HEK293 (cell line): ENCODE measurements at regions not wholly inside any gene's neighbourhood (a gene's known extent, or its start where the extent isn't known, plus 50 kb on each side); places are given as distances from the start of the nearest gene placed in this dataset.

Experiments
- CTCF ChIA-PET: fragments of 350-600 bp; formaldehyde crosslinking; extraction: SDS; loops from one replicate; lab custom pipeline; 2021; ENCODE audit warnings: antibody characterized with exemption; lab: Yijun Ruan, JAX
- POLR2A ChIA-PET: fragments of 300-600 bp; formaldehyde crosslinking; extraction: SDS; loops from one replicate; lab custom pipeline; 2020; ENCODE audit warnings: antibody characterized with exemption, inconsistent platforms; lab: Yijun Ruan, JAX
- H3K27ac ChIP-seq: fragments of 200-500 bp; sonication (Bioruptor generic); 2 replicates; pipeline ENCODE4 v1.5.1; 2014; ENCODE audit warnings: low read depth, low read length, control low read depth, inconsistent platforms; ENCODE audit errors: extremely low read depth
- H3K36me3 ChIP-seq, 2 experiments: fragments of 200-500 bp in 1 of 2; sonication (Bioruptor generic) in 1 of 2; 1 replicate in 1 of 2; 2 replicates in 1 of 2; pipeline ENCODE4 v1.5.1; 2014 to 2017; ENCODE audit warnings: inconsistent platforms in 2 of 2, low read length in 2 of 2; ENCODE audit not compliant: control insufficient read depth in 2 of 2, insufficient read depth in 1 of 2
- H3K4me1 ChIP-seq: fragments of 200-500 bp; sonication (Bioruptor generic); 2 replicates; pipeline ENCODE4 v1.5.1; 2014; ENCODE audit warnings: mild to moderate bottlenecking, low read length, inconsistent platforms; ENCODE audit not compliant: control insufficient read depth, insufficient read depth
- H3K4me3 ChIP-seq: 2 replicates; pipeline ENCODE4 v1.5.1; 2011; ENCODE audit warnings: low read depth, mild to moderate bottlenecking, control low read depth, low read length, moderate library complexity
- H3K9me3 ChIP-seq: fragments of 200-500 bp; sonication (Bioruptor generic); 2 replicates; pipeline ENCODE4 v1.5.1; 2014; ENCODE audit warnings: low read depth, low read length, inconsistent platforms; ENCODE audit not compliant: control insufficient read depth, insufficient read depth
- ATF2 ChIP-seq: fragments of 450-650 bp; formaldehyde crosslinking; IDR thresholded peaks from 2 replicates; pipeline ENCODE4 v1.5.1; 2016; ENCODE audit warnings: missing biosample characterization, missing genetic modification characterization, low read depth
- ELK4 ChIP-seq: IDR thresholded peaks from 2 replicates; pipeline ENCODE4 v1.6.1; 2011; ENCODE audit warnings: mild to moderate bottlenecking, low read depth, low read length, borderline replicate concordance
- GLIS1 ChIP-seq: fragments of 450-650 bp; formaldehyde crosslinking; IDR thresholded peaks from 2 replicates; pipeline ENCODE4 v1.5.1; 2016; ENCODE audit warnings: missing biosample characterization, missing genetic modification characterization
- KLF10 ChIP-seq: fragments of 450-650 bp; IDR thresholded peaks from 2 replicates; pipeline ENCODE4 v1.5.1; 2018; ENCODE audit warnings: missing biosample characterization, mild to moderate bottlenecking, missing genetic modification characterization
- KLF8 ChIP-seq: fragments of 450-650 bp; formaldehyde crosslinking; IDR thresholded peaks from 2 replicates; pipeline ENCODE4 v1.5.1; 2016; ENCODE audit warnings: missing biosample characterization, missing genetic modification characterization
- KLF9 ChIP-seq: fragments of 450-650 bp; formaldehyde crosslinking; IDR thresholded peaks from 2 replicates; pipeline ENCODE4 v1.5.1; 2016; ENCODE audit warnings: missing biosample characterization, missing genetic modification characterization, low read depth
- MZF1 ChIP-seq: fragments of 450-650 bp; formaldehyde crosslinking; IDR thresholded peaks from 2 replicates; pipeline ENCODE4 v1.5.1; 2017; ENCODE audit warnings: missing biosample characterization, missing genetic modification characterization, borderline replicate concordance
- PRDM4 ChIP-seq: fragments of 450-650 bp; formaldehyde crosslinking; IDR thresholded peaks from 2 replicates; pipeline ENCODE4 v1.5.1; 2017; ENCODE audit warnings: missing biosample characterization, missing genetic modification characterization
- SALL2 ChIP-seq: fragments of 450-650 bp; formaldehyde crosslinking; IDR thresholded peaks from 2 replicates; pipeline ENCODE4 v1.5.0; 2017; ENCODE audit warnings: missing biosample characterization, mild to moderate bottlenecking, missing genetic modification characterization, borderline replicate concordance
- SP3 ChIP-seq: fragments of 450-650 bp; formaldehyde crosslinking; IDR thresholded peaks from 2 replicates; pipeline ENCODE4 v1.5.1; 2016; ENCODE audit warnings: missing biosample characterization, missing genetic modification characterization
- SP7 ChIP-seq: fragments of 450-650 bp; formaldehyde crosslinking; IDR thresholded peaks from 2 replicates; pipeline ENCODE4 v1.5.1; 2016; ENCODE audit warnings: missing biosample characterization, missing genetic modification characterization
- ZBTB21 ChIP-seq: fragments of 450-650 bp; formaldehyde crosslinking; IDR thresholded peaks from 2 replicates; pipeline ENCODE4 v1.5.1; 2017; ENCODE audit warnings: missing biosample characterization, missing genetic modification characterization
- ZBTB26 ChIP-seq: fragments of 450-650 bp; formaldehyde crosslinking; optimal IDR thresholded peaks from 2 replicates; pipeline ENCODE3; 2016; ENCODE audit warnings: missing biosample characterization, mild to moderate bottlenecking, missing genetic modification characterization
- ZNF10 ChIP-seq: fragments of 450-650 bp; formaldehyde crosslinking; IDR thresholded peaks from 2 replicates; pipeline ENCODE4 v1.5.1; 2017; ENCODE audit warnings: missing biosample characterization, missing genetic modification characterization
- ZNF114 ChIP-seq: fragments of 450-650 bp; formaldehyde crosslinking; IDR thresholded peaks from 2 replicates; pipeline ENCODE4 v1.5.0; 2017; ENCODE audit warnings: missing biosample characterization, missing genetic modification characterization
- ZNF211 ChIP-seq: fragments of 450-650 bp; formaldehyde crosslinking; IDR thresholded peaks from 2 replicates; pipeline ENCODE4 v1.5.1; 2016; ENCODE audit warnings: low read depth, missing biosample characterization, missing genetic modification characterization
- ZNF221 ChIP-seq: fragments of 450-650 bp; formaldehyde crosslinking; IDR thresholded peaks from 2 replicates; pipeline ENCODE4 v1.5.1; 2017; ENCODE audit warnings: missing biosample characterization, missing genetic modification characterization, borderline replicate concordance
- ZNF311 ChIP-seq: fragments of 450-650 bp; formaldehyde crosslinking; IDR thresholded peaks from 2 replicates; pipeline ENCODE4 v1.5.1; 2017; ENCODE audit warnings: missing biosample characterization, missing genetic modification characterization, borderline replicate concordance
- ZNF354C ChIP-seq: fragments of 450-650 bp; formaldehyde crosslinking; IDR thresholded peaks from 2 replicates; pipeline ENCODE4 v1.5.1; 2016; ENCODE audit warnings: missing biosample characterization, missing genetic modification characterization, low read depth, borderline replicate concordance
- ZNF513 ChIP-seq: fragments of 450-650 bp; IDR thresholded peaks from 2 replicates; pipeline ENCODE4 v1.5.1; 2018; ENCODE audit warnings: missing biosample characterization, missing genetic modification characterization
- ZNF544 ChIP-seq: fragments of 450-650 bp; formaldehyde crosslinking; IDR thresholded peaks from 2 replicates; pipeline ENCODE4 v1.5.0; 2017; ENCODE audit warnings: missing biosample characterization, missing genetic modification characterization
- ZNF555 ChIP-seq: fragments of 450-650 bp; formaldehyde crosslinking; conservative IDR thresholded peaks from 2 replicates; pipeline ENCODE4 v1.5.1; 2017; ENCODE audit warnings: missing biosample characterization, mild to moderate bottlenecking, missing genetic modification characterization, inconsistent platforms
- ZNF624 ChIP-seq: fragments of 450-650 bp; formaldehyde crosslinking; IDR thresholded peaks from 2 replicates; pipeline ENCODE4 v1.5.1; 2017; ENCODE audit warnings: missing biosample characterization, missing genetic modification characterization
- ZNF664 ChIP-seq: fragments of 450-650 bp; formaldehyde crosslinking; IDR thresholded peaks from 2 replicates; pipeline ENCODE4 v1.5.1; 2016; ENCODE audit warnings: missing biosample characterization, missing genetic modification characterization
- ZNF777 ChIP-seq: fragments of 450-650 bp; formaldehyde crosslinking; IDR thresholded peaks from 2 replicates; pipeline ENCODE4 v1.5.1; 2017; ENCODE audit warnings: missing biosample characterization, missing genetic modification characterization, borderline replicate concordance
- ZNF791 ChIP-seq: fragments of 450-650 bp; formaldehyde crosslinking; IDR thresholded peaks from 2 replicates; pipeline ENCODE4 v1.5.1; 2016; ENCODE audit warnings: missing biosample characterization, missing genetic modification characterization
- ZNF792 ChIP-seq: fragments of 450-650 bp; formaldehyde crosslinking; IDR thresholded peaks from 2 replicates; pipeline ENCODE4 v1.5.1; 2016; ENCODE audit warnings: missing biosample characterization, missing genetic modification characterization
- ZNF837 ChIP-seq: fragments of 450-650 bp; formaldehyde crosslinking; IDR thresholded peaks from 2 replicates; pipeline ENCODE4 v1.5.1; 2016; ENCODE audit warnings: missing biosample characterization, missing genetic modification characterization

- TF ChIP-seq SALL2 (tag by site-specific recombination) (no peak), ZNF792 (tag by site-specific recombination) (no peak), ZNF555 (tag by site-specific recombination) (no peak), ZNF311 (tag by site-specific recombination) (no peak), ZNF114 (tag by site-specific recombination) (no peak), SP7 (tag by site-specific recombination) (no peak), ZNF664 (tag by site-specific recombination) (no peak), KLF8 (no peak), PRDM4 (tag by site-specific recombination) (no peak)
- TF ChIP-seq, all 188 proteins: peak for 0
These were observed 64.1 kb upstream of the EED start (continued) for GRCh38 chr11:86180423-86180822.

- Histone ChIP-seq H3K27ac (no peak overlapping the region), H3K36me3 (no peaks in the 10 kb centered on the region)
- TF ChIP-seq KLF10 (tag by site-specific recombination) (no peak), ZNF513 (no peak), ZNF211 (tag by site-specific recombination) (no peak), ZNF10 (peak; percentile 54; the same call in 1 of the 2 replicates), ATF2 (tag by site-specific recombination) (no peak), ZNF544 (tag by site-specific recombination) (no peak), ZNF837 (tag by site-specific recombination) (no peak)
- TF ChIP-seq, all 188 proteins: peak for 1
- ChIA-PET POLR2A (no interaction called here), CTCF (interaction anchor here (0.6 to 0.9 kb wide), 2 partner anchors 9 to 293 kb away, joined by 4 to 5 read pairs; no protein-coding TSS in a partner anchor)
- H3K9me3 ChIP-seq: no peaks in the 10 kb centered on the region
- H3K4me3 ChIP-seq: no peak overlapping the region
- no peaks in the 10 kb centered on the region for H3K4me1 ChIP-seq
These were observed 64.9 kb upstream of the EED start for GRCh38 chr11:86179646-86180064.

GRCh38 chr11:86177302-86177701, 67.3 kb upstream of the EED start:
- no peaks in the 10 kb centered on the region for H3K9me3 ChIP-seq
- H3K4me3 ChIP-seq: no peak overlapping the region
- H3K27ac ChIP-seq: no peak overlapping the region
- no peaks in the 10 kb centered on the region for H3K4me1 ChIP-seq
- H3K36me3 ChIP-seq: no peaks in the 10 kb centered on the region
- ChIA-PET CTCF (interaction anchor here (0.7 to 1.5 kb wide), 4 partner anchors 13 to 136 kb away, joined by 3 to 7 read pairs (median 4); no protein-coding TSS in a partner anchor), POLR2A (no interaction called here)
- TF ChIP-seq ZNF221 (no peak), ZNF791 (tag by site-specific recombination) (no peak), ZNF624 (no peak), KLF9 (tag by site-specific recombination) (no peak), MZF1 (tag by site-specific recombination) (no peak), ZNF777 (tag by site-specific recombination) (no peak), ZNF354C (tag by site-specific recombination) (no peak), ZBTB26 (tag by site-specific recombination) (no peak), GLIS1 (tag by site-specific recombination) (no peak), ZBTB21 (no peak), ELK4 (no peak), SP3 (no peak)
